HG02870 (cell line): ENCODE measurements at regions not wholly inside any gene's neighbourhood (a gene's known extent, or its start where the extent isn't known, plus 50 kb on each side); places are given as distances from the start of the nearest gene placed in this dataset.
"Not testable (repeated sequence)": the region's sequence is repeated elsewhere in the genome, so short reads cannot be mapped to it uniquely, and the experiment has no call there.

Experiments
- ATAC-seq: cut with Tn5 transposase; IDR thresholded peaks from one replicate; pipeline ENCODE4 v1.9.1; 2021; ENCODE audit warnings: mild to moderate bottlenecking, moderate library complexity; ENCODE audit not compliant: unreplicated experiment

GRCh38 chr10:53441843-53442242 lies 669.3 kb upstream of the MBL2 start:
- ATAC-seq, result no peak

DNA sequence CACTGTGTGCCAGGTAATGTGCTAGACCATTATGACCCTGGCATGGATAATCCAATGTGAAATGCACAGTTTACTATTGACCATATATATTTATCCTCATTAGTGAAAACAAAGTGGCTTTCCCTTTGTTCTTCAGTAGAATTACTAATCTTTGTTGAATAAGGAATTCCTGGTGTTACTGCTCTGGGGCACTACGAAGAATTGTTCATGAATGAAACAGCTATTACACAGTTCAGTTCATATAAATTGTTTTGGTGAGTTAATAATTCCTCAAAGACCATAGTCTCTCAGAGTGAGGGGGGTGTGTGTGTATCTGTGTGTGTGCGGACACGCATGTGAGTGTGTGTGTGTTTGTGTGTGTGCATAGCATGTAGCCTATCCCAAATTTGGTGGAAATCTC lies 668.0 kb upstream of the MBL2 start:
- no peak for ATAC-seq

GRCh38 chr10:53439075-53439474 lies 666.5 kb upstream of the MBL2 start:
- not testable (repeated sequence) for ATAC-seq

DNA sequence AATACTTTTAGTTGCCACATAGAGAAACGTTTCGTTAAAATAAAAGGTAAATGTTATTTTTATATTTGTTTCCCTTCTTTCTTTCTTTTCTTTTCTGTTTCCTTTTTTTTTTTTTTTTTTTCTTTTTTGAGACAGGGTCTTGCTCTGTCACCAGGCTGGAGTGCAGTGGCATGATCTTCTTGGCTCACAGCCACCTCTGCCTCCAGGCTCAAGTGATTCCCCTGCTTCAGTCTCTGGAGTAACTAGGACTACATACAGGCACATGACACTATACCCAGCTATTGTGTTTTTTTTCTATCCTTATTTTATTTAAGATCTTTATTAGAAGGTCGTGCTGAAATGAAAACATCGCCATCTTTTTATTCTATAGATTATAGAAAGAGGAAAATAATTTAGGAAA lies 661.8 kb upstream of the MBL2 start:
- no peak for ATAC-seq

GRCh38 chr10:53432035-53432434 lies 659.5 kb upstream of the MBL2 start:
- no peak for ATAC-seq

DNA sequence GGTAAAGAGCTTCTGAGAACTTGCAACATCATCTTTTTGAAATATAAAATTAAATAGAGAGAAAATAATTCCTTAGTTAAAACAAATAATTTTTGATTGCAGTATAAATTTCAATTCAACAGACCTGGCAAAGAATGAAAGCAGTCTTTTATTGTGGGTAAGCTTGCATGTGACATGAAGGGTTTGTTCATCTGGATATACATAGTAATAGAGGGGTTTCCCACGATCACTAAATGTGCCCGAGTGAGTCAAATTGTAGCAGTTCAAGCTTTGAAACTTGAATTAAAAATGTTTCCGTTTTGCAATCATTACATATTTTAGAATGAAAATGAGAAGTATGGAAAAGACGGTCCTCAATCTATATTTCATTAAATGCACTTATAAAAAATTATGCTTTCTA lies 658.4 kb upstream of the MBL2 start:
- no peak for ATAC-seq

DNA sequence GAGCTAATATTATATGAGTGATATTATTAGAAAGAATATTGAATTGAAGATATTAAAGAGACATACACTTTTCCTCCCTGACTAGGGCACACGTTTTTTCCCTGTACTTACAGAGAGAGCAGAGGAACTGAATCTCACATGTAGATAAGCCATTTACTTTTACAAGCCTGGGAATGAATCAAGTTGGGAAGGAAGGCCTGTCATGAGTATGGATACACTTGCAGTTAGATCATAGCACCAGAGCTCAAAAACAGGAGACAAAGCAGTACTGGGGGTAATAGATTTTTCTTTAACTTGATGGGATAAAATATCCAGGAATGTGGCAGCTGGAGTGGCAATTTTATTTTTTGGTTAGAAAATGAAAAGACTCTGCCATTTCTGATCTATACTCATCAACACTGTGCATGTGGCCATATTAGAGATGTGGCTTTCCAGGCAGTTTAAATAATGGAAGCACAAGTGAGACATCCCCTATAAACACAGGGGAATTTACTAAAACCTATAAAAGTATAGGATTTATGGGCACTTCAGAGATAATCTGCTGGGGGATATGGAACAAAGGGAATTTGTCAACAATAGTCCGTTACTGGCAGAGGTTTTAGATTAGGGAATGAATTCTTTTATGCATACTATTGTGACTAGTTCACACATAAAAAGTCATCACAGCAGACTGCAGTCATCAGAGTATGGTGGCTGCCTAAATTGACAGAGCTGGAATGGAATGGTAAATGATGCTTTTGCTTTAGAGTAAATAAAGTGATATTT lies 657.7 kb upstream of the MBL2 start:
- ATAC-seq, result no peak

GRCh38 chr10:53422223-53422888 lies 649.8 kb upstream of the MBL2 start:
- no peak for ATAC-seq

GRCh38 chr10:53412651-53413050 lies 640.1 kb upstream of the MBL2 start:
- ATAC-seq, result no peak

GRCh38 chr10:53406532-53406931 lies 633.9 kb upstream of the MBL2 start:
- ATAC-seq, result no peak

GRCh38 chr10:53403688-53404087 lies 631.1 kb upstream of the MBL2 start:
- no peak for ATAC-seq

GRCh38 chr10:53402594-53402993 lies 630.0 kb upstream of the MBL2 start:
- ATAC-seq, result no peak

DNA sequence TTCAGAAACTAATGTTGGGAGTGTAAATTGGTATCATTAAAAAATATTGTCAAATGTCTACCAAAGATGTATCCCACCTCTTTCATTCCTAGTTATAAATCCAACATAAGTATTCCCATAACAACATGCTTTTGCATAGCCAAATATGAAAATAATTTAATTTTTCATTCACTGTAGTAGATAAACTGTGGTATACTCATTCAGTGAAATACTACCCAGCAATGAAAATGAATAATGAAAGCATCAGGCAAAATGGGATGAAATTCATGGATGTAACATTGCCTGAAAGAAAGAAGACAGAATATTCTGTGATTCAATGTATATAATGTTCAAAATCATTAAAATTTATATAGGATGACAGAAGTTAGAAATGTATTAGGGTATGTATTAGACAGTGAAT lies 629.0 kb upstream of the MBL2 start:
- no peak for ATAC-seq

GRCh38 chr10:53396876-53397275 lies 624.3 kb upstream of the MBL2 start:
- ATAC-seq, result no peak

DNA sequence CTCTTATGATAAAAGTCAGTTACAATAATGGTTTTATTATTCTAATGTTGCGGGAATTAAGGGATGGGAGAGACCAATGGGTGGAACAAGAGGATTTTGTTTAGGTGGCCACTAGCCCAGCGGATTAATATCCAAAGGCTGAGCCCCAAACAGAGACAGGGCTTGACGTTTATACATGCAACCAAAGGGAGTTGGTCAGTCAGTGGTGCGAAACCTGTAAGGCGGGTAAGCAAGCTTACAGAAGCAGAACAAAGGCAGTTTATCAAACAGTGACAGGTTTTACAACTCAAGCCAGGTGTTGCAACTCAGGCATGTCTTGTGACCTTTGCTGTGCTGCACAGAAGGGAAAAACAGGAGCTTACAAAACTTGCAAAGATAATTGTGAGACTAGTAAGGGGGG lies 622.9 kb upstream of the MBL2 start:
- no peak for ATAC-seq

DNA sequence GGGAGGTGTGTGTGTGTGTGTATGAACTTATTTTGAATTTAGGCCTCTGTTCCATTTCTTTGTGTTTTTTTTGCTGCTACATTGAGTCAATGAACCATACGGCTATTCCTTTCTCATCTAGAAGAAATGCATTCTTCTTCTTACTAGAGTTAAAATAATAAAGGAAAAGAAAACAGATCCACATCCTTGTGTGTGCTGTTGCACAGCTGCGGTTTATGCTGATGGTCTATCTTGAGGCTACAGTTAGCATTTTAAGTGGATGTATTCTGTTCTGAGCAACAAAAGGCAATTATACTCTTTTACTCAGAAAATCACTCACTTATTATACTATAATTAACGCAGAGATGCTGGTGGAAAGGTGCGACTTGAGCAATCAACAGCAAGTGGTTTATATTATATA lies 615.0 kb upstream of the MBL2 start:
- ATAC-seq, result no peak

DNA sequence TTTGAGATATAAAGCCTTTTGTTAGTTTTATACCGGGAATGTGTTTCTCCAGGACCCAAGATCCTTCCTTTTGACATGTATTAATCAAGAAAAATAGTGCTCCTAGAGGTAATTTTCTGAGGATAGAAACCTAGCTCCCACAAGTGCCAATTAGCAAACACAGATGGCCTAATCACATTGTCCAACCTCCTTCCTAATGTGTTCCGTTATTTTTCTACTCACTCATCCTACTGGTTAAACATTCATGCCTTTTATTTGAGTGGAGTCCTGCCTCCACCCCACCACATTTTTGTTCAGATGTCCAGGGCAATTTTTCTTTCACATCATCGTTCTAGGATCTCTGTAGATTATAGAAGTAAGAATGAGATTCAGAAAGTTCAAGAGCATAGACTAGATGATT lies 610.0 kb upstream of the MBL2 start:
- ATAC-seq, result no peak

GRCh38 chr10:53379956-53380355 lies 607.4 kb upstream of the MBL2 start:
- ATAC-seq, result no peak

DNA sequence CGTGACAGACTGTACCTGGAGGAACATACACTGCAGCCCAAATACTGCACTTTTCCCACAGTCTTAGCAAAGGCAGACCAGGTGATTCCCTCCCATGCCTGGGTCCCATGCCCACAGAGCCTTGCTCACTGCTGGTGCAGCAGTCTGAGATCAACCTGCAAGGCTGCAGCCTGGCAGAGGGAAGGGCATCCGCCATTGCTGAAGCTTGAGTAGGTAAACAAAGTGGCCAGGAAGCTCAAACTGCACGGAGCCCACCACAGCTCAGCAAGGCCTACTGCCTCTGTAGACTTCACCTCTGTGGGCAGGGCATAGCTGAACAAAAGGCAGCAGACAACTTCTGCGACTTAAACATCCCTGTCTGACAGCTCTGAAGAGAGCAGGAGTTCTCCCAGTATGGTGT lies 597.8 kb upstream of the MBL2 start:
- no peak for ATAC-seq

- no peak for ATAC-seq
Measured at GRCh38 chr10:53361936-53362335, 589.4 kb upstream of the MBL2 start.

- no peak for ATAC-seq
Measured at GRCh38 chr10:53361281-53361680, 588.7 kb upstream of the MBL2 start.

DNA sequence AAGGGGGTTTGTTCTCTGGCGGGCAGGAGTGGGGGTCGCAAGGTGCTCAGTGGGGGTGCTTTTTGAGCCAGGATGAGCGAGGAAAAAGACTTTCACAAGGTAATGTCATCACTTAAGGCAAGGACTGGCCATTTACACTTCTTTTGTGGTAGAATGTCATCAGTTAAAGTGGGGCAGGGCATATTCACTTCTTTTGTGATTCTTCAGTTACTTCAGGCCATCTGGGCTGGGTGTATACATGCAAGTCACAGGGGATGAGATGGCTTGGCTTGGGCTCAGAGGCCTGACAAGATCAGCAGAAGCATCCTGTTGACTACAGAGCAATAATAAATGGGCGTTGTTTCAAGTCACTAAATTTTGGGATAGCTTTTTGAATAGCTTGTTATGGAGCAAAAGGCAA lies 586.4 kb upstream of the MBL2 start:
- ATAC-seq, result not testable (repeated sequence)

DNA sequence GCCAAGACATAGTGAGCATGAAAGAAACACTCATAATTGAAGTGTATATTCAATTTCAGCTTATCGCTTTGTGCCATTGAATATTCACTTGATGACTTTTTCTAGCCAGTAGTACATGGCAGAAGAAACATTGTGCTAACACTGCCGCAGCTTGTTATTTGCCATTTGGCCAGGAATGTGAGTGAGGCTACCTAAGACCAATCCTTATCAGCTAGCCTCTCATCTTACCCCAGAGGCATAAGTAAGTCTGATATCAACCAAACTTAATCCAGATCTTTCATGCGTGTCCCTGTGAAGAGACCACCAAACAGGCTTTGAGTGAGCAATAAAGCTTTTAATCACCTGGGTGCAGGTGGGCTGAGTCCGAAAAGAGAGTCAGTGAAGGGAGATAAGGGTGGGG lies 586.0 kb upstream of the MBL2 start:
- ATAC-seq, result no peak
